Astrocyte of the spinal cord (primary cell): ENCODE measurements at regions not wholly inside any gene's neighbourhood (a gene's known extent, or its start where the extent isn't known, plus 50 kb on each side); places are given as distances from the start of the nearest gene placed in this dataset.
"Not testable (repeated sequence)": the region's sequence is repeated elsewhere in the genome, so short reads cannot be mapped to it uniquely, and the experiment has no call there.

Source experiments
- DNase-seq: peaks from one replicate; pipeline ENCODE4 v3.0.0; 2011; ENCODE audit warnings: low read depth, low spot score
- H3K4me3 ChIP-seq: 2 replicates; pipeline ENCODE4 v1.5.1; 2011; ENCODE audit warnings: low read depth, mild to moderate bottlenecking, low read length, moderate library complexity
- CTCF ChIP-seq: IDR thresholded peaks from 2 replicates; pipeline ENCODE4 v1.5.1; 2012; ENCODE audit warnings: low read depth, mild to moderate bottlenecking, low read length, inconsistent platforms
- in situ Hi-C: cut with HindIII; loops from 2 replicates; pipeline ENCODE4 v1.10.0; 2017; ENCODE audit warnings: low sequenced_read_pairs

DNA sequence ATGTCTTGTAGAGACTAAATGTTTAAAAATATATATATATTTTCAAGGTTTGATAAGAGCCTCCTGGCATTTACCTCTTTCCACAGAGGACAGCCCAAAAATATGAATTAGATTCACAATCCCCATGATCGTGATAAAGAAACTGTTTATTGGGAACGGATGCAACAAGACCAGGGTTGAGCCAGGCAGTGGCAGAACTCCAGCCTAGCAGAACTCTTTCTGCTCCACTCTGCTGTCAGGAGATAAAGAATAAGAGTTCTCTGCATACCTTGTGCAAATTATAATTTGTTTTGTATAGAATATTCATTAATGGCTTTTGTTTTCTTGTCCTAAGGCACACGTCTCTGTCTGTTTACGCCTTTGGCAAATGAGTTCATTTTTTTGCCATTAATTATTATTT is 472.2 kb downstream of the TUSC1 start:
- no peak for DNase-seq
- no peak for TF ChIP-seq CTCF
- in situ Hi-C loops, result no loop called here
- H3K4me3 ChIP-seq, result no peak overlapping the region

GRCh38 chr9:25205285-25205684 is 473.0 kb downstream of the TUSC1 start:
- H3K4me3 ChIP-seq, result no peak overlapping the region
- DNase-seq, result no peak
- in situ Hi-C loops, result no loop called here
- TF ChIP-seq CTCF, result no peak

DNA sequence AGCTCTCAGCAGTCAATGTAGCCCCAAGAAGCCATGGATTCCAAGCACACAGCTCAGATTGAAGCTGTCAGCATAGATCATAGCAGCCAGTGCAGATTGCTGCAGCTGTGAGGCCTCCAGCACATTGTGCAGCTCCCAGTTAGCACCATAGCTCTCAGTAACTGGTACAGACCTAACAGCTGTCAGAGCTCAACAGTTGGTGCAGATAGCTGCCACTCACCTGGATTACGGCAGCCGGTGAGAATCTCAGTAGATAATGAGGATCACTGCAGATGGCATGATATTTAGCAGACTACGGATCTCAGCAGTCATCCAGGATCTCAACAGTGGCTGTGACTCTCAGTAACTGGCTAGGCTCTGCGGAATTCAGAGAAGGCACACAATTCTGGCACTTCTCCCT is 500.4 kb downstream of the TUSC1 start:
- in situ Hi-C loops, result no loop called here
- no peak overlapping the region for H3K4me3 ChIP-seq
- no peak for TF ChIP-seq CTCF
- no peak for DNase-seq

- no peak overlapping the region for H3K4me3 ChIP-seq
- DNase-seq, result no peak
- no peak for TF ChIP-seq CTCF
- in situ Hi-C loops, result no loop called here
These were observed 548.7 kb downstream of the TUSC1 start for GRCh38 chr9:25129537-25129936.

GRCh38 chr9:25121811-25122210 is 556.4 kb downstream of the TUSC1 start:
- in situ Hi-C loops, result no loop called here
- H3K4me3 ChIP-seq, result no peak overlapping the region
- TF ChIP-seq CTCF, result no peak
- DNase-seq, result no peak

- no peak for TF ChIP-seq CTCF
- in situ Hi-C loops, result no loop called here
- no peak for DNase-seq
- no peak overlapping the region for H3K4me3 ChIP-seq
These were observed 559.2 kb downstream of the TUSC1 start for GRCh38 chr9:25119041-25119440.

DNA sequence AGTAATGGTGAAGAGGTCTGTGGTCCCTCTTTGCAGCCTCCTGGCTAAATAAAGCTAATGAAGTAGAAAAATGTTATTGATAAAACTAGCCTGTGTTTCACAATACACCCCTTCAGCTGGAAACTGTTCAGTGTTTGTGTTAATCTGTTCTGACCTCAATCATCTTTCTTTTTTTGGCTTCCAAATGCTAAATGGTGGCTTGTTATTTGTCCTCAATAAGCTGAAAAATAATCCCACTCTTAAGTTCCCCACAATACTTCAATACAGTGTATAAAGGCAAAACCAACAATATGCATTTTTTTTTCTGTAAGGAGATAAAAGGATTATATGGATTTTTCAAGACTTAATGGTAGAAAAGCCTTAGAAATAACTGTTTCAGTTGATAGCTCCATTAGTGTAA is 560.5 kb downstream of the TUSC1 start:
- no peak for DNase-seq
- no peak for TF ChIP-seq CTCF
- H3K4me3 ChIP-seq, result no peak overlapping the region
- in situ Hi-C loops, result no loop called here

GRCh38 chr9:25102204-25102603 is 556.5 kb upstream of the IZUMO3 start:
- in situ Hi-C loops, DNase-seq, H3K4me3 ChIP-seq: not testable (repeated sequence)
